IPS DF 19.7 (cell line): ENCODE measurements at regions not wholly inside any gene's neighbourhood (a gene's known extent, or its start where the extent isn't known, plus 50 kb on each side); places are given as distances from the start of the nearest gene placed in this dataset.
A peak's percentile ranks its signal among the peaks of the same experiment; 100 is the strongest.
"Not testable (repeated sequence)": the region's sequence is repeated elsewhere in the genome, so short reads cannot be mapped to it uniquely, and the experiment has no call there.

Experiments
- DNase-seq: peaks from one replicate; pipeline ENCODE4 v3.0.0-alpha.2; 2013; ENCODE audit warnings: low read depth, low spot score

DNA sequence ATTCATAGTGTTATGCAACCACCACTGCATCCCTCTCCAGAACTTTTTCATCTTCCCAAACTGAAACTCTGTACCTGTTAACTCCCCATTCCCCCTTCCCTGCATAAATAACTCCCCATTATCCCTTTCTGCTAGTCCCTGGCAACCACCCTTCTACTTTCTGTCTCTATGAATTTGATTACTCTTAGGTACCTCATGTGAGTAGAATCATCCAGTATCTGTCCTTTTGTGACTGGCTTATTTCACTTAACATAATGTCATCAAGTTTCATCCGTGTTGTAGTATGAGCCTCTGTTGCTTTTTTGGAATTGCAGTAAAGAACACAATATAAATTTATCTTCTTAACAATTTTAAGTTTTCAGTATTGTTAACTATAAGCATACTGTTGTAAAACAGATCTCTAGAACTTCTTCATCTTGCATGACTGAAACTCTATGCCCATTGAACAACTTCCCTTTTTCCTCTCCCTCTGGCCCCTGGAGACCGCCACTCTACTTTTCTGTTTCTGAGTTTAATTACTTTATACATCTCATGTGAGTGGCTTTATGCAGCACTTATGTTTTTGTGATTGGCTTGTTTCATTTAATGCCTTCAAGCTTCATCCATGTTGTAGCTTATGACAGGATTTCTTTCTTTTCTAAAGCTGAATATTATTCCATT lies 87.3 kb upstream of the ABCC4 start:
- no peak for DNase-seq

DNA sequence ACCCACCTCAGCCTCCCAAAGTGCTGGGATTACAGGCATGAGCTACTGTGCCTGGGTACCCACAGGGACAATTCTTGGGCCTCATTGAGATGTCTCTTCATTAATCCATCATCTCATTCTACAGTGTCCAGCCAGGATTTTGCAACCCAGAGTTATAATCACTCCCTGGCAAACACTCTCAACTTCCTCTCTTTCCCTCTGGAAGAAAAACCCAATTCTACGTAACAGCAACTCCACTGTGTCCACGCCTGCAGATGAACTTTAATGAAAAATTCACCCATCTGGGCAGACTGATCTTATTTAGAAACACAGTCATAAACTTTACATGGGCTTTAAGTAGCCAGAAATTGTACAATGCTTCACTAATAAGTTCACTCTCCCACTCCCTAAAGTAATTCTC lies 90.1 kb upstream of the ABCC4 start:
- DNase-seq = no peak

DNA sequence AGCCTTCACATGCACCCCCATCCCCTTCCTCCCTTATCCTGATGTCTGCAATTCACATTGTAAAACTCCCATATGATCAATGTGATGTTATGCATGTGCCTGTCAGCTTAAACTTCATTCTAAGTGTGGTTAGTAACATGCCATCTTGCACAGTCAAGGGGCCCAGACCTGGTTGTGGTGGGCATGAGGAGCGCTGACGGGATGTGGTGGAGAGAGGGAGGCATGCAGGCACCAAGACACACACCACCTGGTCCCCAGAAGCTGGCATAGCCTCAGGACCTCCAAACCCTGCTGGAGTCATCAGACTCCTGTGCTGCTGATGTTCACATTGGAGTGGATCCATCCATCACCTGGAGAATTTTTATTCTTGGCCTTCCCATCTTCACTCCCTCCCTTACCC lies 90.5 kb upstream of the ABCC4 start:
- no peak for DNase-seq

DNA sequence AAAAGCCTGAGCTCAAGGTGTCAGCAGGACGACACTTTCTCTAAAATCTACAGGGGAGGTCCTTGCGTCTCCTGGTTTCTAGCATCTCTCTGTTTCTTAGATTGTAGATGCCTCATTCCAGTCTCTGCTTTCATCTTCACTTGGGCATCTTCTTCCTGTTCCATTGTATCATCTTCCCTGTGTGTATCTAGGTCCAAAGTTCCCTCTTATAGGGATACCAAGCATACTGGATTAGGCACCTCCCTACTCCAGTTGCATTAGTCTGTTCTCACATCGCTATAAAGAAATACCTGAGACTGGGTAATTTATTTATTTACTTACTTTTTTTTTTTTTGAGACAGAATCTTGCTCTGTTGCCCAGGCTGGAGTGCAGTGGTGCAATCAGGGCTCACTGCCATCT lies 91.3 kb upstream of the ABCC4 start:
- DNase-seq = no peak

DNA sequence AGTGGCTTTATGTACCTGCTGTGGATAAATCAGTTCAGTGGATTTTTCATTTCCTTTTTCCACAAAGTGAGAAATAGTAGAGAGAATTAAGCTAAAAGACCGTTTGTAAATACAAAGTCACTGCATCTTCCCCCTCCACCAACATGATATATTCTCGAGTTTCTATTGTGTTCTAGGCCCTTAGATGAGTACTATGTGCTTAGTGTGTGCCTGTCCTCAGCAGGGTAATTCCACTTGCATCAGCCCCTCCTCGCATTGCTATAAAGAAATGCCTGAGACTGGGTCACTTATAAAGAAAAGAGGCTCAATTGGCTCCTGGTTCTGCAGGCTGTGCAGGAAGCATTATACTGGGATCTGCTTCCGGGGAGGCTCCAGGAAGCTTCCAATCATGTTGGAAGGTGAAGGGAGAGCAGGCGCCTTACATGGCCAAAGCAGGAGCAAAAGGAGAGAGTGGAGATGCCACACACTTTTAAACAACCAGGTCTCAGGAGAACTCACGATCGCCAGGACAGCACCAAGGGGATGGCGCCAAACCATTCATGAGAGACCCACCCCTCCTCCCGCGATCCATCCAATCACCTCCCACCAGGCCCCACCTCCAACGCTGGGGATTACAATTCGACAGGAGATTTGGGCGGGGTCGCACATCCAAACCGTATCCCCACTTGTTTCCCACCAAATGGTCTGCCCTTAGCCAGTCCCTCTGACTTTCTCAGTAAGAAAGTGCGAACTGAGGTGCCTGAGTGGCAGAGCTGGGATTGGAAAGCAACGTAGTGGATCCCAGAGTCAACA lies 102.3 kb upstream of the ABCC4 start:
- DNase-seq = peak; percentile 48

DNA sequence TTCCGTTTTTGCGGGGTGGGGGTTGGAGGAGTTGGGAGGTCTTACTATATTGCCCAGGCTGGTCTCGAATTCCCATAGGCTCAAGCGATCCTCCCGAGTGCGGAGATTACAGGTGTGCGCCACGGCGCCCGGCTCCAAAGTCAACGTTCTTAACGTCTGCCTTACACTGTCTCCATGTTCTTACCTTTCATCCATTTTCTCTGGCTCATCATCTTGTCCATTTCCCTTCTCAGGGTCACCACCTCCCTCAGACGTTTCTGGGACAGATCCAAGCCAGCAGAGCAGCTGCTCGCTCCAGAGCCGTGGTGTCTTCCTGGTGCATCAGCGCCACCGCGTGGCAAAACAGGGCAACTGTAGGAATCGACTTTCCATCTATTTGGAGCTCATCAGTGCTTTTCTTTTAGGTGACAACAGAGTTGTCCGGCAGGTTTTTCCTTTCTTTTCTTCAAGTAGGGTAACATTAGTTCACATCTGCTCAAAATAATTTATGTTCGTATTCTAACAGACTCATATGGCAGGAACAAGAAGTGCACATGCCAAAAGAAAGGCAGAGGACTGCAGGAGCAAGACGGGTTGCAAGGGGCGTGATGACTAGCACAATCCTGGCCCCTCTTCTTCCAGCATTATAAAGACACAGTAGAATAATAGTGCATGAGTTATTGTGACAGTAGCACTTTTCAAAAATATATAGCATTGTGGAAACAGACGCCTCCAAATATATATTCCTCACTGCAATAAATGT lies 103.1 kb upstream of the ABCC4 start:
- peak; percentile 68 for DNase-seq

DNA sequence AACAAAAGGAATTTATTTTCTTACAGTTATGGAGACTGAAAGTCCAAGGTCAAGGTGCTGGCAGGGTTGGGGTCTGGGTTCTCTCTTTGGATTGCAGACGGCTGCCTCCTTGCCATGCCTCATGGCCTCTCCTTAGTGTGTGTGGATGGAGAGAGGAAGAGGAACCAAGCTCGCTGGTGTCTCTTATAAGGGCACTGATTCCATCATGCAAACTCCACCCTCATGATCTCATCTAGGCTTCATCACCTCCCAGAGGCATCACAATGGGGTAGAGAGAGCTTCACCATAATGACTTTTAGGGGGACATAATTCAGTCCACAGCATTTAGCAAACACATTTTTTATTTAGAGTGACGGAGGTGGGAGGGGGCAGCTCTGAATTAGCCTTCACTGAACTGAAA lies 104.9 kb upstream of the ABCC4 start:
- no peak for DNase-seq

DNA sequence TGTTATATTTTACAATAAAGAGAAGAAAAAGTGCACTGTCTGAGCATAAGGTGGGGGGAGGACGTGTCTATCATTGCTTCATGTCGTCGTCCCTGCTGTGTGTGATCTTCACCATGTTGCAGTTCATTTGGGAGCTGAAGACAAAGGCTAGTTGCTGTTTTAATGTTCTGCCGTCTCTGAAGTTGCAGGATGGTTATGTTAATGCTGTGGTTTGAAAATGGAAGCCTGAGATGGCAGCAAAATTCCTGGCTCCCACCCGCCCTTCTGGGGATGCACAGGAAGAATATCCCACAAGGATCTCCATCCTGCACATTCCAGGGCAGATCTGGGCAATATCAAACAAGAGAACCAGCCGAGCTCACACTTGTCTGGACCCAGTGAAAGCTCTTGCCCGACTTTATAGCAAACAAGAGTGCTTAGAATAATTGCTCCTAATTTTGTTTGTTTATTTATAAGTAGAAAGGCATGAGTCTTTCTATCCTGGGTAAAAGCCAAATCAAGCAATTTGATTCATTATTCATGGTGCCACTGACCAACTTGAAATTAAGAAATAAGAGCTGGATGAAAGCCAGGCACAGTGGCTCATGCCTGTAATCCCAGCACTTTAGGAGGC lies 110.3 kb upstream of the ABCC4 start:
- DNase-seq = no peak

DNA sequence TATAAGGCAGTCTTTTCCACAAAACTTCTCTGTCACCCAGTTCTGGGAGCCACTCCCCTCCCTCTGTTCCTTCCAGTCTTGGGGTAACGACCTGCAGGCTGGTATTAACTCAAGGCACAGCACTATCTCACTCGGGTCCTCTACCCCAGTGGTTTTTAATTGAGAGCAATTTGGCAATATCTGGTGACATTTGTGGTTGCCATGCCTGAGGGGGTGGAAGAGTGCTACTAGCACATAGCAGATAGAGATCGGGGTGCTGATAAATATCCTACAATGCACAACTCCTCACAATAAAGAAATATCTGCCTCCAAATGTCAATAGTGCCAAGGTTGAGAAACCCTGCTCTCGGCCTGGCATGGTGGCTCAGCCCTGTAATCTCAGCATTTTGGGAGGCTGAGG lies 117.7 kb upstream of the ABCC4 start:
- DNase-seq = no peak

DNA sequence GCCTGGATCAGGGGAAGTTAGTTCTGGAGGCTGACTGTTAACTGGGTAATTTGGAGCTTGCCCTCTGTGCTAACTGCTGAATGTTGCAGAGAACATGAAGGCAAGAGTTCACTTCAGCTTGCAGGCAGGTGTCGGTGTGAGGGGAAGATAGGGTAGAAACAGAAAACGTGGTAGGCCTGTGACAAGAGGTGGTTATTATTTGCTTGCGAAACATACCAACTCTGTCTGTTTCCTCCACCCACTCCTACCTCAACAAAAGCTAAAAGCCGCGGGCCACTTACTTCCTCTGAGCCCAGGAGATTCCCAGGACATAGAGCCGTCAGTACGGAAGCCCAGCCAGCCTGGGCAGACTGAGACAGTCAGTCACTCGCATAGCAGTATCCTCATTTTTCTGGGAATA lies 119.2 kb upstream of the ABCC4 start:
- DNase-seq = no peak

DNA sequence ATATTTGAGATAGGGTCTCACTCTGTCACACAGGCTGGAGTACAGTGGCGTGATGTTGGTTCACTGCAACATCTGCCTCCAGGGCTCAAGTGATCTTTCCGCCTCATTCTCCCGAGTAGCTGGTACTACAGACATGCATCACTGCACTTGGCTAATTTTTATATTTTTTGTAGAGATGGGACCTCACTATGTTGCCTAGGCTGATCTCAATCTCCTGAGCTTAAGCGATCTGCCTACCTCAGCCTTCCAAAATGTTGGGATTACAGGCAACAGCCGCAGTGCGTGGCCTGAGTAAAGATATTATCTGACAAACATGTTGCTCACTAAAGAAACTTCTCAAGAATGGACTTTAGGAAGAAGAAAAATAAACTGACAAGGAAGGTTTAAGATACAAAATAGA lies 125.4 kb upstream of the ABCC4 start:
- DNase-seq = no peak

DNA sequence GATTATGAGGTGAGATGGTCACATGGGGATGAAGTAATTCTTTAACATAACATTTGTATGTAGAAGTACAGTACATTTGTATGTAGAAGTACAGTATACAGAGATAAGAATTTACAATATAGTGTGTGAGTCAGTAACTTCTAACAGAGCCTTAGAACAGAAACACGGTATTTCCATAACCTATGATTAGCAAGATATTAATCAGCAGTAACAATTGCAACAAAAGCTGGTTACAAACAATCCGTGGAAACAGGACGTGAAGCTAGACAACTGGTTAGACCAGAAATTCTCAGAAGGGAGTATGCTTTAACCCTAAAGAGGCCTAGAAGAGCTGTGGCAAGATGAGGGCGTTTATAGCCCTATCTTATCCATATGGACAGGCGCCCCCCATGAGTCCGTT lies 122.0 kb upstream of the CLDN10 start:
- DNase-seq = not testable (repeated sequence)

DNA sequence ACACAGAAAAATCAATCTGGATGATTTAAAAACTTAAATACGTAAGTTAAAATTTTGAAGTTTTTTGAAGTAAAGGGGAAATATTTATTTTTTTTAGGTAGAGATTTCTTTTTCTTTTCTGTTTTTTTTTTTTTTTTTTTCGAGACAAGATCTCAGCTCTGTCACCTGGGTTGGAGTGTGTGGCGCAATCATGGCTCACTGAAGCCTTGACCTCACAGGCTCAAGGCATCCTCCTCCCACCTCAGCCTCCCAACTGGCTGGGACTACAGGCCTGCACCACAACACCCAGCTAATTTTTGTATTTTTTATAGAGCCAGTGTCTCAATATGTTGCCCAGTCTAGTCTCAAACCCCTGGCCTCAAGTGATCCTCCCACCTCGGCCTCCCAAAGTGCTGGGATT lies 120.4 kb upstream of the CLDN10 start:
- DNase-seq = no peak

DNA sequence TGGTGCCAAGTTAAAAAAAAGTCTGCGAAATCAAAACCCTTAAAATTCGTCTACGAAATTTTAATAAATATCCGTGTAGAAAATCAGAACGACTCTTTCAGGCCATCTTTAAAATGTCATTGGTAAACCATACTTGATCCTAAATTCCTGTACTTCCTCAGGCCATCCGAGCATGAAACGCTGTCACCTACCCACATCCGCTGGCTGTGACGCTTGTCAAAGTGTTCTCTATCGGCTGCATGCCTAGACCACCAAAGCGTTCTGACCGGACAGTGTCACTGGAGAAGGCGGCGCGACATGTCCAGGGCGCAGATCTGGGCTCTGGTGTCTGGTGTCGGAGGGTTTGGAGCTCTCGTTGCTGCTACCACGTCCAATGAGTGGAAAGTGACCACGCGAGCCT lies 119.0 kb upstream of the CLDN10 start:
- DNase-seq = no peak

DNA sequence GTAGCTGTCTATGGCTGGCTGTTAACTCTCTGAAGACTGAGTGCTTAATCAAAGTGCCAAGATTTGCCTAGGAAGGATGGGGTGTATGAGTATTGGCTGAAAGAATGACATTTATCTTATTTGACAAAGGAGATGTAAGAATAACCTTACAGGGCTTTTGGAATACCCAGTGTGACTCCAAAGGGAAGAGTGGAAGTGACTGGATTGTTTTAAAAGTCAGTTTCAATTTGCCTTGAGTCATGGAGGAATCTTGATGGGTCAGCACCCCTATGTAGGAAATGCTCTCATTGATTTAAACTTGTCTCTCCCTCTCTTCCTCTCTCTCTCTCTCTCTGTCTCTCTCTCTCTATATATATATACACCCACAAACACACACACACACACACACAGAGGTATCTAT lies 118.4 kb upstream of the CLDN10 start:
- no peak for DNase-seq

DNA sequence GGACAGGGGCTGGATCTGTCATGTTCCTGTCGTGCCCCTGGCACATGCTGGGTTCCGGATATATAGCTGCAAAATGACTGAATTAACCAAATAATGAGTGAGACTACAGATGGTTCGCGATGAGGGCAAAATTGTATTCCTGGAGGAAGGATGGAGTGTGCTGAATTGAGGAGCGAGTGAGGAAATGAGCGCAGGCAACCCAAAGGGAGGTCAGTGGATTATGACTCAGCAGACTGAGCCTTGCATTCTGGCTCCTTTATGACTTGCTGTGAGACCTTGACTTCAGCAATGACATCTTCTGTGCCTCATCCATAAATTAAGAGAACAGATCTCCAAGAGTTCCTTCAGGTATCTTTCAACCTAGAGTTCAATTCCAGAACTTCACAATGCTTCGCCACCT lies 115.0 kb upstream of the CLDN10 start:
- no peak for DNase-seq

DNA sequence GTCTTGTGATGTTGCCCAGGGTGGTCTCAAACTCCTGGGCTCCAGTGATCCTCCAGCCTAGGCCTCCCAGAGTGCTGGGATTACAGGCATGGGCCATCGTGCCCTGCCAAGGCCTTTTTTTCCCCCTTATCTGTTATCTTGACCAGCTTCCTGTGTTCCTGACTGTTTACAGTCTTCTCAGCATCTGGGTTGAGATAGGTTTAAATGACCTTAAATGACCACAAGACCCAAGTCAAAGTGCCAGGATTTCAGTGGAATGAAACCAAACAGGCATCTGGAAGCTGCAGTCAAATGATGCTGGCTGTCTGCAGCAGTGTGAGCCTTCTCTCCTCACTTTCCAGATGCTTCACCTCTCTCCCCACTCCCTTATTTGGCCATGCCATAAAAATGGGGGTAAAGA lies 114.2 kb upstream of the CLDN10 start:
- DNase-seq = no peak

DNA sequence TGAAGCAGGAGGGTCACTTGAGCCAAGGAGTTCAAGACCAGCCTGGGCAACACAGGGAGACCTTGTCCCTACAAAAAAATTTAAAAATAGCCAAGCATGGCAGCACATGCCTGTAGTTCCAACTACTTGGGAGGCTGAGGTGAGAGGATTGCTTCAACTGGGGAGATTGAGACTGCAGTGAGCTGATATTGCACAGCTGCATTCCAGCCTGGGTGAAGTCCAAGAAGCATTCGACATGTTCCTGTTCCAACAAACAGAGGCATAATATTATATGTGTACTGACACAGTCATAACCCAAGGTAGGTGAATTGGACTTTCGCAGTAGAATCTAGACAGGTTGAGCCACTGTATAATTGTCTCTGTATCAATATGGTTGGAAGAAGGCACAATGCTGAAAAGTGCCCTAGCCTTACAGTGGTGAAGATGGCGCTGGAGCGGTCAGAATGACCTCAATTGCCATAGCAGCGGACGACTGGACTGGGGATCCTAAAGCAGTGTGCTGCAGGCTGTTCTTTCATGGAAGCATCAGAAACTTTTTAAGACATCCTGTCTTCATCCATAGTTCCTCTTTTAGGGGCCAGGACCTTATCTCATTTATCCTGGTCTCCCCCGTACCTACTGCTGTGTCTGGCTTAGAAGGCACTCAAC lies 112.0 kb upstream of the CLDN10 start:
- no peak for DNase-seq

DNA sequence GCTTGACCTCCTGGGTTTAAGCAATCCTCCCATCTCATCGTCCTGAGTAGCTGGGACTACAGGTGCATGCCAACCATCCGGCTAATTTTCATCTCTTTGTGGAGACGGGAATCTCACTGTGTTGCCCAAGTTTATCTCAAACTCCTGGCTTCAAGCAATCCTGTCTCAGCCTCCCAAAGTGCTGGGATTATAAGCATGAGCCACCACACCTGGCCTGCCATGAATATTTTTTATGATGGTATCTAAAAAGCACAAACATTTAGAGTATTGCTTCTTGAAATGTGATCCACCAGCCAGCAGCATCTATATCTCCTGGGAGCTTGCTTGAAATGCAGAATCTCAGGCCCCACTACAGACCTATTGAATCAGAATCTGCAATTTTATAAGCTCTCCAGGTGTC lies 111.2 kb upstream of the CLDN10 start:
- no peak for DNase-seq

DNA sequence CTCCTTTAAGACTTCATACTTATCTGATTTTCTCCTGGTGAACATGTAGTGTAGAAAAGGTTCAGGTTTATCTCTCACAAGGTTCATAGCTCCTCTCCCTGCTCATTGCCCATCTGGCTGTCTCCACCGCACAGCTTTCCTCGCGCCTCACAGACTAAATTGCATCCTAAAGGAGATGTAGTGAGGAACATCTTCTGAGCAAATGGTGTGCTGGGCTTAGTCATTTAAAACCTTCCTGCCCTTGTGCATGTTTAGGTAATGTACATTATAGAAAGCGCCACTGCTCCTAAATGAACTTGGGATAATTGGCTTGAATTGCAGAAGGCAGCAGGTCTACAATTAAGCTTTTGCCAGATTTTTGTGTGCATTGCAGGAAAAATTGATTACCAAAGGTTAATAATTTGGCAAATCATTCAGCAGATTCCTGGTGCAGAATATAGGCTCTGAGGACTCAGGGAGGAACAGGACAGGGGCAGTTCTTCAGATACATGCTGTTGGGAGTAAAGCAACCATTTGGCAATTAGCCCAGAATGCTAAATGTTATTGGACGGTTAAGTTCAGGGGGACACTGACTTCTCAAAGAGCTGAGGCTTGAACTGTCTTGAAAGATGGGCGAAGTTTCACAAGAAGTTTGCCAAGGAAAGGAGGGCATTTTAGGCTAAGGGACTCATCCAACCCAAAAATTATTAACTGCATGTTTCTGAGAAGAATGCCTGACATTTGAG lies 108.4 kb upstream of the CLDN10 start:
- DNase-seq = no peak

DNA sequence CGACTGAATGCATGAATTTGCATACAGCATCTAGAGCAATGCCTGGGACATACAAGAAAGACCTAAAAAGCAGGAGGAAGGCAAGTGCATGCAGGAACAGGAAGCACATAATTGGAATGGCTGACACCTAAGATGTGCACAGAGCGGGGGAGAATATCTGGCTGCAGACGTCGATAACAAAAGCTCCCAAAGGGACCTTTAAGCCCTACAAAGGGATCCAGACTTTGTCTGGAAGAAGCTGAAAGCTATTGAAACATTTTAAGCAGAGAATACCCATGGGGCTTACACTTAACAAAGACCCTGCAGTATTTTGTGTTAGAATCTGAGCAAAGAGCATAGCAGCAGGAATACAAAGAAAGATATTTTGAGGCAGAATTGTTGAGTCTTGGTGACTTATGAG lies 107.4 kb upstream of the CLDN10 start:
- DNase-seq = no peak
